Gastroesophageal sphincter (tissue), 4 donors: ENCODE measurements at regions not wholly inside any gene's neighbourhood (a gene's known extent, or its start where the extent isn't known, plus 50 kb on each side); places are given as distances from the start of the nearest gene placed in this dataset.

ENCODE experiments used
- ATAC-seq: fragments of 150-250 bp; one replicate; pipeline ENCODE4 v1.9.1; 2016; ENCODE audit warnings: mild to moderate bottlenecking, moderate library complexity
- H3K27ac ChIP-seq, 4 donors: fragments of 200-600 bp; sonication (generic) in 3 of 4; 1 replicate in 3 of 4; 2 replicates in 1 of 4; pipeline ENCODE4 v1.5.1; 2016 to 2019
- H3K27me3 ChIP-seq: fragments of 200-600 bp; sonication (generic); one replicate; pipeline ENCODE4 v1.5.1; 2019
- H3K36me3 ChIP-seq, 2 donors: fragments of 200-600 bp; sonication (generic); one replicate each; pipeline ENCODE4 v1.5.1; 2019; ENCODE audit warnings: control low read depth in 1 of 2
- H3K4me1 ChIP-seq, 3 donors: fragments of 200-600 bp; sonication (generic); 1 replicate in 2 of 3; 2 replicates in 1 of 3; pipeline ENCODE4 v1.5.1; 2016 to 2019; ENCODE audit warnings: control low read depth in 2 of 3
- H3K4me3 ChIP-seq, 2 donors: fragments of 200-600 bp; sonication (generic); one replicate each; pipeline ENCODE4 v1.5.1; 2019; ENCODE audit warnings: mild to moderate bottlenecking in 1 of 2, moderate library complexity in 1 of 2
- H3K9me3 ChIP-seq, 3 donors: fragments of 200-600 bp; sonication (generic); one replicate each; pipeline ENCODE4 v1.5.1; 2017 to 2019; ENCODE audit warnings: control low read depth in 2 of 3
- CTCF ChIP-seq, 4 experiments: fragments of 200-600 bp in 2 of 4; fragments of 450-650 bp in 2 of 4; sonication (generic) in 1 of 4; IDR thresholded peaks; one replicate each; pipeline ENCODE4 v1.5.1; 2017 to 2019; ENCODE audit warnings: antibody characterized with exemption in 4 of 4, mild to moderate bottlenecking in 2 of 4, moderate library complexity in 2 of 4
- EP300 ChIP-seq: sonication (generic); formaldehyde crosslinking; IDR thresholded peaks from one replicate; pipeline ENCODE4 v1.6.1; 2017; ENCODE audit warnings: antibody characterized with exemption, mild to moderate bottlenecking
- POLR2A ChIP-seq, 2 donors: fragments of 450-650 bp; IDR thresholded peaks; one replicate each; pipeline ENCODE4 v1.6.1; 2017; ENCODE audit warnings: antibody characterized with exemption in 2 of 2, mild to moderate bottlenecking in 2 of 2, moderate library complexity in 1 of 2
- POLR2AphosphoS5 ChIP-seq: sonication (generic); formaldehyde crosslinking; IDR thresholded peaks from one replicate; pipeline ENCODE4 v1.6.1; 2017; ENCODE audit warnings: antibody characterized with exemption
- whole genome bisulfite sequencing, 2 donors: methylation state at CpG; one replicate each; pipeline ENCODE4 v1.1.5; 2018; ENCODE audit warnings: low coverage in 1 of 2; 5-methylcytosine and 5-hydroxymethylcytosine counted together

- ATAC-seq: no peak
- WGBS, 2 donors: 23 to 32% methylated on average over 3 of the region's 3 CpGs
- TF ChIP-seq POLR2A (IDR thresholded peaks at IDR 0.05): no peak
- no peak for TF ChIP-seq EP300
- TF ChIP-seq POLR2AphosphoS5: no peak
- TF ChIP-seq CTCF (IDR thresholded peaks at IDR 0.05): no peak
- Histone ChIP-seq H3K27ac (no peak overlapping the region), H3K9me3 (no peaks in the 10 kb centered on the region), H3K4me3 (no peak overlapping the region), H3K27me3 (no peaks in the 10 kb centered on the region), H3K4me1 (no peaks in the 10 kb centered on the region), H3K36me3 (no peaks in the 10 kb centered on the region)
Observed at GRCh38 chr1:72649991-72650390, 367.7 kb upstream of the NEGR1 start.

DNA sequence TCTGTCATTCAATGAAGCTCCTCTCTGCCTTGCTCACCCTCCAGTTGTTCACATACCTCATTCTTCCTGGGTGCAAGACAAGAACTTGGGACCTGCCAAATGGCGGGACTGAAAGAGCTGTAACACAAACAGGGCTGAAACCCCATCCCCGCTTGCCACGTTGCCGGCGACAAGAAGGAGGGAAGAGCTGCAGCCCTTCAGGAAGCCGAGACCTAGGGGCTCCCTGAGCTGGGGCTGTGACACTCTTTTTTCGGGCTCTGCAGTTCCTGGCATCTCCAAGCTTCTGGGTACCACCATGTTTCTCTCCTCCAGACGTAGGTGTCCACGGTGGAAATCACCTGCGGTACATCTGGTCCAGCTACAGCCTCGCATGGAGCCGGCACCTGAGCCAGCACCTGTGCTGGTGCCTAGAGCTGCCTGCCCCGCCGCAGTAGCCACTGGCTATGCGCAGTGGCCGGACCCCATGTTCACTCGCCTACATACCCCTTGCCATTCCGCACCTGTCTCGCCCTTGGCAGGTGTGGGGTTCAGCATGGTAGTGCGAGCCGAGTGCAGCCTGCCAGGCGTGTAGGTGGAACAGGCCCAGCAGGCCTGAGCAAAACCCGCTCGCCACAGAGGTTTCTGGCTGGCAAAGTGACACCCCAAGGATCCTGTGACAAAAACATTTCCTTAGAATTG is 367.0 kb upstream of the NEGR1 start:
- H3K9me3 ChIP-seq: no peaks in the 10 kb centered on the region
- H3K4me1 ChIP-seq: no peaks in the 10 kb centered on the region
- 93 to 100% methylated on average over 1 to 10 of the region's 24 CpGs for WGBS, 2 donors
- ATAC-seq: no peak
- no peak overlapping the region for H3K27ac ChIP-seq
- H3K4me3 ChIP-seq: no peak overlapping the region
- H3K36me3 ChIP-seq: no peaks in the 10 kb centered on the region
- no peaks in the 10 kb centered on the region for H3K27me3 ChIP-seq
- TF ChIP-seq EP300 (no peak), CTCF (IDR thresholded peaks at IDR 0.05) (no peak), POLR2A (IDR thresholded peaks at IDR 0.05) (no peak), POLR2AphosphoS5 (no peak)

- H3K4me1 ChIP-seq: no peaks in the 10 kb centered on the region
- no peak overlapping the region for H3K27ac ChIP-seq
- no peak overlapping the region for H3K4me3 ChIP-seq
- ATAC-seq: no peak
- no peak for TF ChIP-seq POLR2AphosphoS5
- no peak for TF ChIP-seq POLR2A (IDR thresholded peaks at IDR 0.05)
- TF ChIP-seq CTCF (IDR thresholded peaks at IDR 0.05): no peak
- no peak for TF ChIP-seq EP300
- no peaks in the 10 kb centered on the region for H3K27me3 ChIP-seq
- no peaks in the 10 kb centered on the region for H3K36me3 ChIP-seq
- H3K9me3 ChIP-seq: no peaks in the 10 kb centered on the region
- no CpG with 5 or more reads among the region's 5 CpGs for WGBS, 2 donors
Observed at GRCh38 chr1:72648465-72648864, 366.1 kb upstream of the NEGR1 start.

GRCh38 chr1:72643142-72643541 is 360.8 kb upstream of the NEGR1 start:
- TF ChIP-seq POLR2A (IDR thresholded peaks at IDR 0.05) (no peak), POLR2AphosphoS5 (no peak), CTCF (IDR thresholded peaks at IDR 0.05) (no peak), EP300 (no peak)
- H3K27ac ChIP-seq: no peak overlapping the region
- no peaks in the 10 kb centered on the region for H3K27me3 ChIP-seq
- H3K9me3 ChIP-seq: peaks cover 0 to 12% (median 0%) of the 10 kb centered on the region in 3 donors
- H3K4me3 ChIP-seq: no peak overlapping the region
- 63 to 83% methylated on average over 2 of the region's 2 CpGs for WGBS, 2 donors
- no peak for ATAC-seq
- H3K4me1 ChIP-seq: no peaks in the 10 kb centered on the region
- H3K36me3 ChIP-seq: no peaks in the 10 kb centered on the region

DNA sequence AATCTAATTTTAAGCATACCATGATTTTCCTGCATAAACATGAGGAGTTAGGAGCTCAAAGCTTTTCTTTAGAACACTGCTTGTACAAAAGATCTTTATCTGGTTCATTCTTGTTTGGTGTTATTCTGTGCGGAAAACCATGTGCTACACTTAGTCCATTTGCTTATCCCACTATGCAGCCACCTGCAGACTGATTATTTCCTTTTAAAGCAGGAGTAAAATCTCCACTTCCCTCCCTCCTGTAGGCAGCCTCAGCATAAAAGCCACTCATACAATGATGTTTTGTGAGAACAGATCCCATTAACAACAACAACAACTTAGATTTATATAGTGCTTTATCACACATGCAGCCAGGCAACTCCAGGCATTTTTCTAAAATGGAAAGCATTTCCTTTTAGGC is 355.3 kb upstream of the NEGR1 start:
- Histone ChIP-seq H3K9me3 (peaks cover 0 to 12% (median 0%) of the 10 kb centered on the region in 3 donors), H3K27ac (no peak overlapping the region)
- no peak for ATAC-seq

More for the DNA sequence above, 355.3 kb upstream of the NEGR1 start:
- Histone ChIP-seq H3K27me3 (no peaks in the 10 kb centered on the region), H3K4me3 (no peak overlapping the region), H3K36me3 (no peaks in the 10 kb centered on the region), H3K4me1 (no peaks in the 10 kb centered on the region)
- no peak for TF ChIP-seq EP300
- no peak for TF ChIP-seq POLR2AphosphoS5
- TF ChIP-seq POLR2A (IDR thresholded peaks at IDR 0.05): no peak
- TF ChIP-seq CTCF (IDR thresholded peaks at IDR 0.05): no peak
- WGBS, 2 donors: 43 to 78% methylated on average over 1 of the region's 1 CpG
